GM04504 (cell line): ENCODE measurements at regions not wholly inside any gene's neighbourhood (a gene's known extent, or its start where the extent isn't known, plus 50 kb on each side); places are given as distances from the start of the nearest gene placed in this dataset.
"Not testable (repeated sequence)": the region's sequence is repeated elsewhere in the genome, so short reads cannot be mapped to it uniquely, and the experiment has no call there.

ENCODE experiments used
- DNase-seq: peaks from one replicate; pipeline ENCODE4 v3.0.0-alpha.2; 2012; ENCODE audit warnings: low read depth

GRCh38 chr17:33564146-33564545 lies 271.1 kb upstream of the ASIC2 start:
- no peak for DNase-seq

GRCh38 chr17:33567223-33567622 lies 274.1 kb upstream of the ASIC2 start:
- DNase-seq = no peak

- DNase-seq = no peak
These were observed 279.5 kb upstream of the ASIC2 start for GRCh38 chr17:33572615-33573014.

GRCh38 chr17:33574942-33575445 lies 281.9 kb upstream of the ASIC2 start:
- DNase-seq = no peak

GRCh38 chr17:33579740-33580139 lies 286.6 kb upstream of the ASIC2 start:
- not testable (repeated sequence) for DNase-seq

- DNase-seq = no peak
These were observed 287.1 kb upstream of the ASIC2 start for GRCh38 chr17:33580215-33580614.

- DNase-seq = no peak
These were observed 289.6 kb upstream of the ASIC2 start for GRCh38 chr17:33582661-33583060.

- DNase-seq = no peak
These were observed 290.7 kb upstream of the ASIC2 start for GRCh38 chr17:33583518-33584417.

GRCh38 chr17:33593991-33594390 lies 300.9 kb upstream of the ASIC2 start:
- DNase-seq = no peak

- no peak for DNase-seq
These were observed 302.7 kb upstream of the ASIC2 start for GRCh38 chr17:33595828-33596227.

GRCh38 chr17:33596899-33597298 lies 303.8 kb upstream of the ASIC2 start:
- DNase-seq = no peak

- no peak for DNase-seq
These were observed 305.7 kb upstream of the ASIC2 start for GRCh38 chr17:33598797-33599196.

- no peak for DNase-seq
These were observed 309.9 kb upstream of the ASIC2 start for GRCh38 chr17:33602981-33603380.

- no peak for DNase-seq
These were observed 310.7 kb upstream of the ASIC2 start for GRCh38 chr17:33603789-33604188.

- DNase-seq = no peak
These were observed 318.4 kb upstream of the ASIC2 start for GRCh38 chr17:33611532-33611931.

- no peak for DNase-seq
These were observed 322.8 kb upstream of the ASIC2 start for GRCh38 chr17:33615861-33616260.

- DNase-seq = no peak
These were observed 330.7 kb upstream of the ASIC2 start for GRCh38 chr17:33623841-33624240.

GRCh38 chr17:33628500-33629346 lies 335.6 kb upstream of the ASIC2 start:
- DNase-seq = no peak

- no peak for DNase-seq
These were observed 340.4 kb upstream of the ASIC2 start for GRCh38 chr17:33633446-33633845.

GRCh38 chr17:33637534-33637933 lies 344.4 kb upstream of the ASIC2 start:
- no peak for DNase-seq

GRCh38 chr17:33639103-33639880 lies 346.2 kb upstream of the ASIC2 start:
- no peak for DNase-seq

- no peak for DNase-seq
These were observed 347.5 kb upstream of the ASIC2 start for GRCh38 chr17:33640629-33641028.
